ENCODE measurements at regions not wholly inside any gene's neighbourhood (a gene's known extent, or its start where the extent isn't known, plus 50 kb on each side); places are given as distances from the start of the nearest gene placed in this dataset.
"Not testable (repeated sequence)": the region's sequence is repeated elsewhere in the genome, so short reads cannot be mapped to it uniquely, and the experiment has no call there.

- intact Hi-C loops (cut with DNase I): no loop called here
- Histone ChIP-seq H3K9me3 (no peaks in the 10 kb centered on the region), H3K36me3 (no peaks in the 10 kb centered on the region), H3K27ac (no peak overlapping the region), H3K4me3 (no peak overlapping the region), H3K27me3 (ENCODE audit: low read depth) (no peaks in the 10 kb centered on the region), H3K4me1 (peaks cover 5% of the 10 kb centered on the region)
- no peak for TF ChIP-seq CTCF (IDR thresholded peaks at IDR 0.05)
- DNase-seq: peak; percentile 68
- ATAC-seq: peak; percentile 79 to 89
These were observed 165.1 kb upstream of the SLC24A3 start for GRCh38 chr20:19047040-19047950.

GRCh38 chr20:19047951-19048296 is 164.5 kb upstream of the SLC24A3 start:
- intact Hi-C loops (cut with DNase I): no loop called here
- Histone ChIP-seq H3K36me3 (no peaks in the 10 kb centered on the region), H3K27ac (no peak overlapping the region), H3K4me3 (no peak overlapping the region), H3K4me1 (peaks cover 5% of the 10 kb centered on the region), H3K27me3 (ENCODE audit: low read depth) (no peaks in the 10 kb centered on the region), H3K9me3 (no peaks in the 10 kb centered on the region)
- ATAC-seq: no peak
- DNase-seq: no peak
- no peak for TF ChIP-seq CTCF (IDR thresholded peaks at IDR 0.05)

- no peak for TF ChIP-seq CTCF (IDR thresholded peaks at IDR 0.05)
- no peak overlapping the region for H3K4me3 ChIP-seq
- H3K27ac ChIP-seq: no peak overlapping the region
- ATAC-seq (no peak), DNase-seq (no peak)
- peaks cover 5% of the 10 kb centered on the region for H3K4me1 ChIP-seq
- no peaks in the 10 kb centered on the region for H3K9me3 ChIP-seq
- intact Hi-C loops (cut with DNase I): no loop called here
- H3K27me3 ChIP-seq (ENCODE audit: low read depth): no peaks in the 10 kb centered on the region
- H3K36me3 ChIP-seq: no peaks in the 10 kb centered on the region
These were observed 163.4 kb upstream of the SLC24A3 start for GRCh38 chr20:19048995-19049501.

- no peaks in the 10 kb centered on the region for H3K9me3 ChIP-seq
- no peaks in the 10 kb centered on the region for H3K27me3 ChIP-seq (ENCODE audit: low read depth)
- no peaks in the 10 kb centered on the region for H3K36me3 ChIP-seq
- H3K27ac ChIP-seq: no peak overlapping the region
- DNase-seq: no peak
- H3K4me3 ChIP-seq: no peak overlapping the region
- peaks cover 5% of the 10 kb centered on the region for H3K4me1 ChIP-seq
- intact Hi-C loops (cut with DNase I): no loop called here
- TF ChIP-seq CTCF (IDR thresholded peaks at IDR 0.05): no peak
- ATAC-seq: no peak
These were observed 162.9 kb upstream of the SLC24A3 start for GRCh38 chr20:19049514-19049913.

- no peaks in the 10 kb centered on the region for H3K27me3 ChIP-seq (ENCODE audit: low read depth)
- DNase-seq (no peak), ATAC-seq (no peak)
- no peaks in the 10 kb centered on the region for H3K36me3 ChIP-seq
- H3K9me3 ChIP-seq: peaks cover 16% of the 10 kb centered on the region
- H3K4me3 ChIP-seq: no peak overlapping the region
- H3K4me1 ChIP-seq: no peaks in the 10 kb centered on the region
- no peak for TF ChIP-seq CTCF (IDR thresholded peaks at IDR 0.05)
- H3K27ac ChIP-seq: no peak overlapping the region
- intact Hi-C loops (cut with DNase I): no loop called here
These were observed 155.5 kb upstream of the SLC24A3 start for GRCh38 chr20:19056909-19057308.

- H3K36me3 ChIP-seq; ATAC-seq; H3K4me1 ChIP-seq; H3K27me3 ChIP-seq (ENCODE audit: low read depth); H3K4me3 ChIP-seq; intact Hi-C loops (cut with DNase I); DNase-seq; H3K27ac ChIP-seq: not testable (repeated sequence)
- peaks cover 28% of the 10 kb centered on the region for H3K9me3 ChIP-seq
These were observed 147.7 kb upstream of the SLC24A3 start for GRCh38 chr20:19064788-19065187.
